BLaER1 (cell line): ENCODE measurements at regions not wholly inside any gene's neighbourhood (a gene's known extent, or its start where the extent isn't known, plus 50 kb on each side); places are given as distances from the start of the nearest gene placed in this dataset.
"Not testable (repeated sequence)": the region's sequence is repeated elsewhere in the genome, so short reads cannot be mapped to it uniquely, and the experiment has no call there.

ENCODE experiments used
- H3K27ac ChIP-seq: shearing (Covaris generic); formaldehyde crosslinking; 2 replicates; pipeline ENCODE4 v1.8.1; 2022
- H3K27me3 ChIP-seq: shearing (Covaris generic); formaldehyde crosslinking; 2 replicates; pipeline ENCODE4 v1.8.1; 2022
- H3K36me3 ChIP-seq: shearing (Covaris generic); formaldehyde crosslinking; 2 replicates; pipeline ENCODE4 v1.8.1; 2022
- H3K4me1 ChIP-seq: shearing (Covaris generic); formaldehyde crosslinking; 2 replicates; pipeline ENCODE4 v1.8.1; 2022
- H3K4me2 ChIP-seq: shearing (Covaris generic); formaldehyde crosslinking; 2 replicates; pipeline ENCODE4 v1.8.1; 2022
- H3K4me3 ChIP-seq: shearing (Covaris generic); formaldehyde crosslinking; 2 replicates; pipeline ENCODE4 v1.8.1; 2022
- H3K9ac ChIP-seq: shearing (Covaris generic); formaldehyde crosslinking; 2 replicates; pipeline ENCODE4 v1.8.1; 2022
- H3K9me3 ChIP-seq: shearing (Covaris generic); formaldehyde crosslinking; 2 replicates; pipeline ENCODE4 v1.8.1; 2022
- H4K20me1 ChIP-seq: shearing (Covaris generic); formaldehyde crosslinking; 2 replicates; pipeline ENCODE4 v1.8.1; 2022
- Cebpa-rat ChIP-seq: shearing (Covaris generic); IDR thresholded peaks from 2 replicates; pipeline ENCODE4 v1.8.1; 2022

- H3K4me3 ChIP-seq, H3K27me3 ChIP-seq, H3K27ac ChIP-seq, H3K9ac ChIP-seq, H3K9me3 ChIP-seq: not testable (repeated sequence)
- peaks cover 47% of the 10 kb centered on the region for H4K20me1 ChIP-seq
- H3K4me2 ChIP-seq, result peak overlapping the region; percentile 32
- H3K36me3 ChIP-seq, result peaks cover 37% of the 10 kb centered on the region
- H3K4me1 ChIP-seq, result peaks cover 12% of the 10 kb centered on the region
Observed at GRCh38 chr22:22296047-22296446, 51.5 kb downstream of the VPREB1 start.

GRCh38 chr22:22297159-22297793, 52.7 kb downstream of the VPREB1 start:
- Histone ChIP-seq H3K9ac (peak overlapping the region; percentile 85), H4K20me1 (peaks cover 50% of the 10 kb centered on the region), H3K27ac (peak overlapping the region; percentile 82), H3K4me1 (peaks cover 12% of the 10 kb centered on the region), H3K4me3 (peak overlapping the region; percentile 77), H3K36me3 (peaks cover 25% of the 10 kb centered on the region), H3K4me2 (peak overlapping the region; percentile 59)
- H3K27me3 ChIP-seq, H3K9me3 ChIP-seq: not testable (repeated sequence)

- Histone ChIP-seq H4K20me1 (peaks cover 51% of the 10 kb centered on the region), H3K27ac (peak overlapping the region; percentile 82), H3K4me2 (peak overlapping the region; percentile 78), H3K9ac (peak overlapping the region; percentile 85), H3K4me1 (peaks cover 12% of the 10 kb centered on the region), H3K4me3 (peak overlapping the region; percentile 77), H3K36me3 (peaks cover 18% of the 10 kb centered on the region)
- H3K27me3 ChIP-seq, H3K9me3 ChIP-seq: not testable (repeated sequence)
Observed at GRCh38 chr22:22297794-22298653, 53.4 kb downstream of the VPREB1 start.

GRCh38 chr22:22298654-22299009, 54.0 kb downstream of the VPREB1 start:
- H3K4me3 ChIP-seq, result peak overlapping the region; percentile 77
- H3K9ac ChIP-seq, result peak overlapping the region; percentile 85
- peaks cover 47% of the 10 kb centered on the region for H4K20me1 ChIP-seq
- H3K4me1 ChIP-seq, result peaks cover 12% of the 10 kb centered on the region
- H3K4me2 ChIP-seq, result peak overlapping the region; percentile 78
- not testable (repeated sequence) for H3K27me3 ChIP-seq, H3K9me3 ChIP-seq
- H3K27ac ChIP-seq, result peak overlapping the region; percentile 82
- H3K36me3 ChIP-seq, result peaks cover 12% of the 10 kb centered on the region

GRCh38 chr22:22300511-22300910, 55.9 kb downstream of the VPREB1 start:
- not testable (repeated sequence) for H3K27me3 ChIP-seq, H3K9ac ChIP-seq, H3K9me3 ChIP-seq, H3K4me2 ChIP-seq, H3K27ac ChIP-seq, H3K4me3 ChIP-seq
- H3K36me3 ChIP-seq, result peaks cover 14% of the 10 kb centered on the region
- peaks cover 44% of the 10 kb centered on the region for H4K20me1 ChIP-seq
- H3K4me1 ChIP-seq, result peaks cover 12% of the 10 kb centered on the region

- not testable (repeated sequence) for H3K27ac ChIP-seq, H3K9ac ChIP-seq, H3K4me2 ChIP-seq
Observed at GRCh38 chr22:22300946-22301345, 56.4 kb downstream of the VPREB1 start.

GRCh38 chr22:22316589-22316988, 72.0 kb downstream of the VPREB1 start:
- H3K9me3 ChIP-seq, result peaks cover 10% of the 10 kb centered on the region
- peaks cover 70% of the 10 kb centered on the region for H3K36me3 ChIP-seq
- 0 out of 2 replicates have a peak overlapping the region, but pooled peaks have one; percentile 4 for H3K27ac ChIP-seq
- peaks cover 65% of the 10 kb centered on the region for H3K4me1 ChIP-seq
- TF ChIP-seq Cebpa-rat, result no peak
- H4K20me1 ChIP-seq, result peaks cover 17% of the 10 kb centered on the region
- no peak overlapping the region for H3K4me3 ChIP-seq
- no peak overlapping the region for H3K4me2 ChIP-seq
- no peak overlapping the region for H3K9ac ChIP-seq
- H3K27me3 ChIP-seq, result no peaks in the 10 kb centered on the region

More at GRCh38 chr22:22300946-22301345, 56.4 kb downstream of the VPREB1 start:
- H3K9me3 ChIP-seq, H3K4me1 ChIP-seq, H3K27me3 ChIP-seq, H3K4me3 ChIP-seq: not testable (repeated sequence)
- Histone ChIP-seq H4K20me1 (peaks cover 39% of the 10 kb centered on the region), H3K36me3 (peaks cover 19% of the 10 kb centered on the region)

GRCh38 chr22:22318723-22319465, 74.3 kb downstream of the VPREB1 start:
- TF ChIP-seq Cebpa-rat, result no peak
- peak overlapping the region; percentile 72 for H3K4me2 ChIP-seq
- H3K36me3 ChIP-seq, result peaks cover 71% of the 10 kb centered on the region
- peak overlapping the region; percentile 61 for H3K27ac ChIP-seq
- H4K20me1 ChIP-seq, result peaks cover 17% of the 10 kb centered on the region
- no peak overlapping the region for H3K9ac ChIP-seq
- peaks cover 76% of the 10 kb centered on the region for H3K4me1 ChIP-seq
- H3K9me3 ChIP-seq, result peaks cover 10% of the 10 kb centered on the region
- H3K27me3 ChIP-seq, result no peaks in the 10 kb centered on the region
- H3K4me3 ChIP-seq, result no peak overlapping the region

GRCh38 chr22:22321743-22322611, 77.4 kb downstream of the VPREB1 start:
- peaks cover 17% of the 10 kb centered on the region for H4K20me1 ChIP-seq
- H3K36me3 ChIP-seq, result peaks cover 50% of the 10 kb centered on the region
- H3K4me1 ChIP-seq, result peaks cover 61% of the 10 kb centered on the region
- not testable (repeated sequence) for H3K4me3 ChIP-seq, H3K9ac ChIP-seq, H3K9me3 ChIP-seq, H3K27me3 ChIP-seq
- peak overlapping the region; percentile 31 for H3K27ac ChIP-seq
- H3K4me2 ChIP-seq, result peak overlapping the region; percentile 55
